Hepatocyte (in vitro differentiated cells): ENCODE measurements at regions not wholly inside any gene's neighbourhood (a gene's known extent, or its start where the extent isn't known, plus 50 kb on each side); places are given as distances from the start of the nearest gene placed in this dataset.

Experiments
- EZH2 ChIP-seq: fragments of 200-600 bp; sonication (generic); IDR thresholded peaks from 2 replicates; pipeline ENCODE4 v1.6.1; 2016; ENCODE audit warnings: antibody characterized with exemption, mild to moderate bottlenecking, borderline replicate concordance
- EZH2phosphoT487 ChIP-seq: fragments of 200-600 bp; sonication (generic); IDR thresholded peaks from one replicate; pipeline ENCODE4 v1.6.1; 2018; ENCODE audit warnings: antibody characterized with exemption, mild to moderate bottlenecking, low read depth, moderate library complexity; ENCODE audit not compliant: unreplicated experiment, severe bottlenecking
- TF ChIP-seq, protein P1 (sequence below): fragments of 200-600 bp; sonication (generic); IDR thresholded peaks from 2 replicates; pipeline ENCODE4 v1.5.1; 2016; ENCODE audit warnings: antibody characterized with exemption, mild to moderate bottlenecking; ENCODE audit not compliant: poor library complexity

DNA sequence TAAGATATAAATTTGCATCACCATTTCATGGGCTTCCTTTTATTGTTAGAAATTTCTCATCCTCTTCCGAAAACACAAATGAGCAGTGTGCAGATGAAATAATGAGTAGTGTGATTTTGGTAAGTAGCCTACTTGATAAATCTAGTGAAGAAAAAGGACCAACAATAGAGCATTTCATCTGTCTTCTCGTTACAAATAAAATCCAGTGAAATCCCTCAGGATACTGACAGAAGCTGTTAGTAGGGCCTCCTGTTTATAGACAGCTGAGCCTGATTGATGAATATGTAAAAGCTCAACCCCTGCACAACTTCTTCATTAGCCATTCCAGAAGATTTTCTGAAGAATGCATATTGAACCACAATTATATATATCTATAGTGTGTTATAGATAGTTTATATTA lies 363.7 kb upstream of the EPHA6 start:
- TF ChIP-seq EZH2 (no peak), EZH2phosphoT487 (no peak)
- TF ChIP-seq, protein P1, sequence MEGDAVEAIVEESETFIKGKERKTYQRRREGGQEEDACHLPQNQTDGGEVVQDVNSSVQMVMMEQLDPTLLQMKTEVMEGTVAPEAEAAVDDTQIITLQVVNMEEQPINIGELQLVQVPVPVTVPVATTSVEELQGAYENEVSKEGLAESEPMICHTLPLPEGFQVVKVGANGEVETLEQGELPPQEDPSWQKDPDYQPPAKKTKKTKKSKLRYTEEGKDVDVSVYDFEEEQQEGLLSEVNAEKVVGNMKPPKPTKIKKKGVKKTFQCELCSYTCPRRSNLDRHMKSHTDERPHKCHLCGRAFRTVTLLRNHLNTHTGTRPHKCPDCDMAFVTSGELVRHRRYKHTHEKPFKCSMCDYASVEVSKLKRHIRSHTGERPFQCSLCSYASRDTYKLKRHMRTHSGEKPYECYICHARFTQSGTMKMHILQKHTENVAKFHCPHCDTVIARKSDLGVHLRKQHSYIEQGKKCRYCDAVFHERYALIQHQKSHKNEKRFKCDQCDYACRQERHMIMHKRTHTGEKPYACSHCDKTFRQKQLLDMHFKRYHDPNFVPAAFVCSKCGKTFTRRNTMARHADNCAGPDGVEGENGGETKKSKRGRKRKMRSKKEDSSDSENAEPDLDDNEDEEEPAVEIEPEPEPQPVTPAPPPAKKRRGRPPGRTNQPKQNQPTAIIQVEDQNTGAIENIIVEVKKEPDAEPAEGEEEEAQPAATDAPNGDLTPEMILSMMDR: no peak
